WTC11 (cell line): ENCODE measurements at regions not wholly inside any gene's neighbourhood (a gene's known extent, or its start where the extent isn't known, plus 50 kb on each side); places are given as distances from the start of the nearest gene placed in this dataset.

Experiments
- ATF2 ChIP-seq: sonication (generic); formaldehyde crosslinking; IDR thresholded peaks from 2 replicates; pipeline ENCODE4 v1.8.1; 2022; ENCODE audit warnings: low read depth, missing genetic modification reagents, borderline replicate concordance
- CREB1 ChIP-seq: sonication (generic); formaldehyde crosslinking; IDR thresholded peaks from 2 replicates; pipeline ENCODE4 v1.8.0; 2023; ENCODE audit warnings: mild to moderate bottlenecking, missing genetic modification reagents
- CTCF ChIP-seq: fragments of 200-600 bp; IDR thresholded peaks from 2 replicates; pipeline ENCODE4 v1.8.0; 2022; ENCODE audit warnings: antibody characterized with exemption
- FOXJ3 ChIP-seq: sonication (generic); formaldehyde crosslinking; IDR thresholded peaks from 2 replicates; pipeline ENCODE4 v1.9.0; 2021; ENCODE audit warnings: missing genetic modification reagents, mild to moderate bottlenecking, borderline replicate concordance
- GABPB1 ChIP-seq: sonication (generic); formaldehyde crosslinking; IDR thresholded peaks from 2 replicates; pipeline ENCODE4 v1.8.1; 2023; ENCODE audit warnings: mild to moderate bottlenecking, missing genetic modification reagents
- HMGXB4 ChIP-seq: sonication (generic); formaldehyde crosslinking; IDR thresholded peaks from 2 replicates; pipeline ENCODE4 v1.8.1; 2023; ENCODE audit warnings: mild to moderate bottlenecking, moderate library complexity, missing genetic modification reagents
- KAT7 ChIP-seq: sonication (generic); formaldehyde crosslinking; IDR thresholded peaks from 2 replicates; pipeline ENCODE4 v1.8.1; 2023; ENCODE audit warnings: missing genetic modification reagents, mild to moderate bottlenecking, borderline replicate concordance
- MAX ChIP-seq: sonication (generic); formaldehyde crosslinking; IDR thresholded peaks from 2 replicates; pipeline ENCODE4 v1.8.0; 2022; ENCODE audit warnings: mild to moderate bottlenecking, missing genetic modification reagents
- NFATC4 ChIP-seq: fragments of 250-450 bp; sonication (Bioruptor Pico); IDR thresholded peaks from 2 replicates; pipeline ENCODE4 v1.9.0; 2021; ENCODE audit warnings: mild to moderate bottlenecking
- NR1H2 ChIP-seq: sonication (generic); formaldehyde crosslinking; IDR thresholded peaks from 2 replicates; pipeline ENCODE4 v1.9.0; 2021; ENCODE audit warnings: mild to moderate bottlenecking, moderate library complexity, missing genetic modification reagents
- NR3C1 ChIP-seq: sonication (generic); formaldehyde crosslinking; conservative IDR thresholded peaks from 2 replicates; pipeline ENCODE4 v1.8.1; 2023; ENCODE audit warnings: low read depth, mild to moderate bottlenecking, missing genetic modification reagents
- PREB ChIP-seq: sonication (generic); formaldehyde crosslinking; IDR thresholded peaks from 2 replicates; pipeline ENCODE4 v1.8.1; 2022; ENCODE audit warnings: mild to moderate bottlenecking, missing genetic modification reagents, moderate library complexity, borderline replicate concordance
- SP1 ChIP-seq: sonication (generic); formaldehyde crosslinking; conservative IDR thresholded peaks from 2 replicates; pipeline ENCODE4 v1.8.1; 2022; ENCODE audit warnings: missing genetic modification reagents
- USF2 ChIP-seq: sonication (generic); formaldehyde crosslinking; IDR thresholded peaks from 2 replicates; pipeline ENCODE4 v1.8.1; 2023; ENCODE audit warnings: mild to moderate bottlenecking, missing genetic modification reagents, moderate library complexity

GRCh38 chr9:3716415-3716814, 190.6 kb upstream of the RFX3 start:
- TF ChIP-seq KAT7 (CRISPR knock-in tag), result no peak
- TF ChIP-seq USF2, result no peak
- TF ChIP-seq FOXJ3 (CRISPR knock-in tag), result no peak
- no peak for TF ChIP-seq CTCF
- no peak for TF ChIP-seq SP1
- no peak for TF ChIP-seq GABPB1 (CRISPR knock-in tag)
- TF ChIP-seq MAX, result no peak
- no peak for TF ChIP-seq ATF2 (CRISPR knock-in tag)
- no peak for TF ChIP-seq CREB1
- no peak for TF ChIP-seq NR3C1
- TF ChIP-seq NFATC4 (CRISPR knock-in tag), result no peak
- no peak for TF ChIP-seq NR1H2 (CRISPR knock-in tag)
- no peak for TF ChIP-seq HMGXB4 (CRISPR knock-in tag)
- TF ChIP-seq PREB (CRISPR knock-in tag), result no peak
